ENCODE measurements at regions not wholly inside any gene's neighbourhood (a gene's known extent, or its start where the extent isn't known, plus 50 kb on each side); places are given as distances from the start of the nearest gene placed in this dataset.

DNA sequence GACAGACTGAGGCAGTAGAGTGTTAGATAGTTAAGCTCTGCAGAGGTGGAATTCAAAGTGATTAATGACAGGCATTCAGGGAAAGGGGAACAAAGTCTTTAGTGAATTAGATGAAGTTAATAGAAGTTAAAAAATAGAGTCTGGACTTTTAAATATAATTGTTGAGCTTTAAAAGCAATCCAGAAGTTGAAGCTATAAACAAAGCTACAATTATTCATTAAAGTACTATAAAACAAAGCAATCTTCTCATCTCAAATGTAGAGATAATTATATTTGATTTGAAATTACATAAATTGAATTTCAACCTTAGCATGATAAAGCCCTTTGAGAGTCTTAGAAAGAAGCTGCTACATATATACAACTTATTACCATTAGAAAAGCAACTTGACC lies 710.6 kb downstream of the MRPL39 start:
- TF ChIP-seq, protein P1, sequence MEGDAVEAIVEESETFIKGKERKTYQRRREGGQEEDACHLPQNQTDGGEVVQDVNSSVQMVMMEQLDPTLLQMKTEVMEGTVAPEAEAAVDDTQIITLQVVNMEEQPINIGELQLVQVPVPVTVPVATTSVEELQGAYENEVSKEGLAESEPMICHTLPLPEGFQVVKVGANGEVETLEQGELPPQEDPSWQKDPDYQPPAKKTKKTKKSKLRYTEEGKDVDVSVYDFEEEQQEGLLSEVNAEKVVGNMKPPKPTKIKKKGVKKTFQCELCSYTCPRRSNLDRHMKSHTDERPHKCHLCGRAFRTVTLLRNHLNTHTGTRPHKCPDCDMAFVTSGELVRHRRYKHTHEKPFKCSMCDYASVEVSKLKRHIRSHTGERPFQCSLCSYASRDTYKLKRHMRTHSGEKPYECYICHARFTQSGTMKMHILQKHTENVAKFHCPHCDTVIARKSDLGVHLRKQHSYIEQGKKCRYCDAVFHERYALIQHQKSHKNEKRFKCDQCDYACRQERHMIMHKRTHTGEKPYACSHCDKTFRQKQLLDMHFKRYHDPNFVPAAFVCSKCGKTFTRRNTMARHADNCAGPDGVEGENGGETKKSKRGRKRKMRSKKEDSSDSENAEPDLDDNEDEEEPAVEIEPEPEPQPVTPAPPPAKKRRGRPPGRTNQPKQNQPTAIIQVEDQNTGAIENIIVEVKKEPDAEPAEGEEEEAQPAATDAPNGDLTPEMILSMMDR (conservative IDR thresholded peaks at IDR 0.05; ENCODE audit: low read length) = no peak
- TF ChIP-seq EZH2phosphoT487 (IDR thresholded peaks at IDR 0.05; ENCODE audit: borderline replicate concordance) = no peak

Data from Loucy (cell line).